HEK293 (cell line): ENCODE measurements at regions not wholly inside any gene's neighbourhood (a gene's known extent, or its start where the extent isn't known, plus 50 kb on each side); places are given as distances from the start of the nearest gene placed in this dataset.

ENCODE experiments used
- CTCF ChIA-PET: fragments of 350-600 bp; formaldehyde crosslinking; extraction: SDS; loops from one replicate; lab custom pipeline; 2021; ENCODE audit warnings: antibody characterized with exemption; lab: Yijun Ruan, JAX
- POLR2A ChIA-PET: fragments of 300-600 bp; formaldehyde crosslinking; extraction: SDS; loops from one replicate; lab custom pipeline; 2020; ENCODE audit warnings: antibody characterized with exemption, inconsistent platforms; lab: Yijun Ruan, JAX
- H3K27ac ChIP-seq: fragments of 200-500 bp; sonication (Bioruptor generic); 2 replicates; pipeline ENCODE4 v1.5.1; 2014; ENCODE audit warnings: low read depth, low read length, control low read depth, inconsistent platforms; ENCODE audit errors: extremely low read depth
- H3K36me3 ChIP-seq, 2 experiments: fragments of 200-500 bp in 1 of 2; sonication (Bioruptor generic) in 1 of 2; 1 replicate in 1 of 2; 2 replicates in 1 of 2; pipeline ENCODE4 v1.5.1; 2014 to 2017; ENCODE audit warnings: inconsistent platforms in 2 of 2, low read length in 2 of 2; ENCODE audit not compliant: control insufficient read depth in 2 of 2, insufficient read depth in 1 of 2
- H3K4me1 ChIP-seq: fragments of 200-500 bp; sonication (Bioruptor generic); 2 replicates; pipeline ENCODE4 v1.5.1; 2014; ENCODE audit warnings: mild to moderate bottlenecking, low read length, inconsistent platforms; ENCODE audit not compliant: control insufficient read depth, insufficient read depth
- H3K4me3 ChIP-seq: 2 replicates; pipeline ENCODE4 v1.5.1; 2011; ENCODE audit warnings: low read depth, mild to moderate bottlenecking, control low read depth, low read length, moderate library complexity
- H3K9me3 ChIP-seq: fragments of 200-500 bp; sonication (Bioruptor generic); 2 replicates; pipeline ENCODE4 v1.5.1; 2014; ENCODE audit warnings: low read depth, low read length, inconsistent platforms; ENCODE audit not compliant: control insufficient read depth, insufficient read depth
- GFI1B ChIP-seq: fragments of 450-650 bp; formaldehyde crosslinking; IDR thresholded peaks from 2 replicates; pipeline ENCODE4 v1.5.1; 2016; ENCODE audit warnings: missing biosample characterization, missing genetic modification characterization
- IKZF3 ChIP-seq: fragments of 450-650 bp; IDR thresholded peaks from 2 replicates; pipeline ENCODE4 v1.5.0; 2018; ENCODE audit warnings: missing biosample characterization, mild to moderate bottlenecking, missing genetic modification characterization, moderate library complexity
- KLF16 ChIP-seq: fragments of 450-650 bp; formaldehyde crosslinking; IDR thresholded peaks from 2 replicates; pipeline ENCODE4 v1.5.1; 2017; ENCODE audit warnings: missing biosample characterization, missing genetic modification characterization
- KLF8 ChIP-seq: fragments of 450-650 bp; formaldehyde crosslinking; IDR thresholded peaks from 2 replicates; pipeline ENCODE4 v1.5.1; 2016; ENCODE audit warnings: missing biosample characterization, missing genetic modification characterization
- PRDM1 ChIP-seq: fragments of 450-650 bp; formaldehyde crosslinking; IDR thresholded peaks from 2 replicates; pipeline ENCODE4; 2016; ENCODE audit warnings: missing biosample characterization, missing genetic modification characterization
- YY2 ChIP-seq: fragments of 450-650 bp; formaldehyde crosslinking; IDR thresholded peaks from 2 replicates; pipeline ENCODE4 v1.5.1; 2016; ENCODE audit warnings: missing biosample characterization, missing genetic modification characterization
- ZBTB8A ChIP-seq: fragments of 450-650 bp; formaldehyde crosslinking; IDR thresholded peaks from 2 replicates; pipeline ENCODE4 v1.5.1; 2016; ENCODE audit warnings: missing biosample characterization, missing genetic modification characterization
- ZFP3 ChIP-seq: fragments of 450-650 bp; formaldehyde crosslinking; IDR thresholded peaks from 2 replicates; pipeline ENCODE4 v1.5.1; 2016; ENCODE audit warnings: low read depth, missing biosample characterization, missing genetic modification characterization
- ZNF10 ChIP-seq: fragments of 450-650 bp; formaldehyde crosslinking; IDR thresholded peaks from 2 replicates; pipeline ENCODE4 v1.5.1; 2017; ENCODE audit warnings: missing biosample characterization, missing genetic modification characterization
- ZNF239 ChIP-seq: fragments of 450-650 bp; formaldehyde crosslinking; IDR thresholded peaks from 2 replicates; pipeline ENCODE4 v1.5.1; 2016; ENCODE audit warnings: missing biosample characterization, missing genetic modification characterization
- ZNF324 ChIP-seq: fragments of 450-650 bp; formaldehyde crosslinking; IDR thresholded peaks from 2 replicates; pipeline ENCODE4 v1.5.1; 2016; ENCODE audit warnings: missing biosample characterization, missing genetic modification characterization
- ZNF341 ChIP-seq: fragments of 450-650 bp; formaldehyde crosslinking; IDR thresholded peaks from 2 replicates; pipeline ENCODE4; 2016; ENCODE audit warnings: low read depth, missing biosample characterization, missing genetic modification characterization
- ZNF391 ChIP-seq: fragments of 450-650 bp; formaldehyde crosslinking; IDR thresholded peaks from 2 replicates; pipeline ENCODE4 v1.5.1; 2016; ENCODE audit warnings: low read depth, missing biosample characterization, missing genetic modification characterization, borderline replicate concordance
- ZNF555 ChIP-seq: fragments of 450-650 bp; formaldehyde crosslinking; conservative IDR thresholded peaks from 2 replicates; pipeline ENCODE4 v1.5.1; 2017; ENCODE audit warnings: missing biosample characterization, mild to moderate bottlenecking, missing genetic modification characterization, inconsistent platforms
- ZNF561 ChIP-seq: fragments of 450-650 bp; IDR thresholded peaks from 2 replicates; pipeline ENCODE4 v1.5.1; 2018; ENCODE audit warnings: missing biosample characterization, missing genetic modification characterization, borderline replicate concordance
- ZNF585B ChIP-seq: fragments of 450-650 bp; formaldehyde crosslinking; IDR thresholded peaks from 2 replicates; pipeline ENCODE4 v1.5.1; 2016; ENCODE audit warnings: missing biosample characterization, missing genetic modification characterization
- ZNF658 ChIP-seq: fragments of 450-650 bp; formaldehyde crosslinking; IDR thresholded peaks from 2 replicates; pipeline ENCODE4; 2016; ENCODE audit warnings: missing biosample characterization, missing genetic modification characterization
- TF ChIP-seq, protein P1 (sequence below): fragments of 450-650 bp; formaldehyde crosslinking; IDR thresholded peaks from 2 replicates; pipeline ENCODE4 v1.5.1; 2017; ENCODE audit warnings: missing biosample characterization, missing genetic modification characterization
- TF ChIP-seq, protein P2 (sequence below): fragments of 450-650 bp; formaldehyde crosslinking; IDR thresholded peaks from 2 replicates; pipeline ENCODE4 v1.5.1; 2016; ENCODE audit warnings: missing biosample characterization, missing genetic modification characterization
- TF ChIP-seq, protein P3 (sequence below): fragments of 450-650 bp; formaldehyde crosslinking; IDR thresholded peaks from 2 replicates; pipeline ENCODE4 v1.5.1; 2017; ENCODE audit warnings: missing biosample characterization, missing genetic modification characterization
- TF ChIP-seq, protein P4 (sequence below): fragments of 450-650 bp; formaldehyde crosslinking; IDR thresholded peaks from 2 replicates; pipeline ENCODE4 v1.5.1; 2016; ENCODE audit warnings: missing biosample characterization, missing genetic modification characterization, borderline replicate concordance

DNA sequence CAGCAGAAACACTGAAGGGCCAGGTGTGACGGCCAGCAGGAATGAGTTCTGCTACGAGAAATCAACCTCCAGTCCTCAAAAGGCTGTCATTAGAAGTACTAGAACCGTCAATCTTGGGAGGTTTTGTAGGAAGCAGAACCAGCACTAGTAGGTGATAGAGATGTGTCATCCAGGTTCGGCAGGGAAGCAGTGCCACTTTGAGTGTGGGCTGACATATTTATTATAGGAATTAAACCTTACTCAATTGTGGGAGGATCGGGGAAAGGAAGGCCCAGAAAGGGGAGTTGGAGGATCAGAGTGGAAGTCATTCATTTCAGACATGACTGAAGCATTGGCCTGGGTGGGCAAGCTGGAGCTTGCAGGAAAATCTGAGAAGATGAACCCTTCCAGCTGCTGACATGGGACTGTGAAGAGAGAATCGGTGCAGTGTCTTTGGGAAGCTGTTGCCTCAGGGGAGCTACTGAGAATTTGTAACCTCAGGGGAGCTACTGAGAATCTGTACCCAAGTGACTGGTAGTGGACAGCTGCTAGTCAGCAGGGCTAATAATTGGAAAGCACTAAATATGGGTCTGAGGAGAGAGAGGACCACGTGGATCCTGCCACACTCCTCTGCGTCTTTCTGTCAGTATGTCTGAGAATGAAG is 177.4 kb downstream of the SPRY1 start:
- ChIA-PET CTCF (interaction anchor here (4.0 kb wide), 1 partner anchor 9 kb away, joined by 19 read pairs; no protein-coding TSS in a partner anchor), POLR2A (no interaction called here)
- Histone ChIP-seq H3K9me3 (no peaks in the 10 kb centered on the region), H3K4me1 (no peaks in the 10 kb centered on the region), H3K27ac (no peak overlapping the region), H3K36me3 (no peaks in the 10 kb centered on the region), H3K4me3 (no peak overlapping the region)
- no peak for TF ChIP-seq KLF8
- no peak for TF ChIP-seq IKZF3
- TF ChIP-seq ZNF324 (tag by site-specific recombination), result no peak
- TF ChIP-seq ZNF239 (tag by site-specific recombination), result no peak
- TF ChIP-seq ZNF561 (tag by site-specific recombination), result no peak
- no peak for TF ChIP-seq ZBTB8A (tag by site-specific recombination)
- TF ChIP-seq ZNF658 (tag by site-specific recombination), result no peak
- TF ChIP-seq, protein P1, sequence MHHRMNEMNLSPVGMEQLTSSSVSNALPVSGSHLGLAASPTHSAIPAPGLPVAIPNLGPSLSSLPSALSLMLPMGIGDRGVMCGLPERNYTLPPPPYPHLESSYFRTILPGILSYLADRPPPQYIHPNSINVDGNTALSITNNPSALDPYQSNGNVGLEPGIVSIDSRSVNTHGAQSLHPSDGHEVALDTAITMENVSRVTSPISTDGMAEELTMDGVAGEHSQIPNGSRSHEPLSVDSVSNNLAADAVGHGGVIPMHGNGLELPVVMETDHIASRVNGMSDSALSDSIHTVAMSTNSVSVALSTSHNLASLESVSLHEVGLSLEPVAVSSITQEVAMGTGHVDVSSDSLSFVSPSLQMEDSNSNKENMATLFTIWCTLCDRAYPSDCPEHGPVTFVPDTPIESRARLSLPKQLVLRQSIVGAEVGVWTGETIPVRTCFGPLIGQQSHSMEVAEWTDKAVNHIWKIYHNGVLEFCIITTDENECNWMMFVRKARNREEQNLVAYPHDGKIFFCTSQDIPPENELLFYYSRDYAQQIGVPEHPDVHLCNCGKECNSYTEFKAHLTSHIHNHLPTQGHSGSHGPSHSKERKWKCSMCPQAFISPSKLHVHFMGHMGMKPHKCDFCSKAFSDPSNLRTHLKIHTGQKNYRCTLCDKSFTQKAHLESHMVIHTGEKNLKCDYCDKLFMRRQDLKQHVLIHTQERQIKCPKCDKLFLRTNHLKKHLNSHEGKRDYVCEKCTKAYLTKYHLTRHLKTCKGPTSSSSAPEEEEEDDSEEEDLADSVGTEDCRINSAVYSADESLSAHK (tag by site-specific recombination), result no peak
- TF ChIP-seq, all 188 proteins: peak for 0

DNA sequence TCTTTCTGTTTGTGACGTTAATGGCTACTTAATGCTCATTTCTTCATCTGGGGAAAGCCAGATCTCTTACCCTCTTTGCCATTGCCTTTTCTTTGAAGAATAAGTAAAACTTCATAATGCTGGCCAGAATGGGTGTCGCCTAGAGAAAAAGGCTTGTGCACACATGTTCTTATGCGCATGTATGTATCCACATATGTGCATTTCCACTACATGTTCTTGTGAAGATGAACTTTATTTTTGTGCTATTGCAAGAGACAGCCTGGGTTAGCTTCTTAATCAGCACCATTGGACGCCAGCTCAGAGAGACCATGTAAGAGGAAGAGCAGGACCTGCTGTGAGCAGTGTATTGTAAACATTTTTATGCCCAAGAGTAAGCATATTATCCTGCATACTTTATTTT is 178.7 kb downstream of the SPRY1 start:
- Histone ChIP-seq H3K4me1 (no peaks in the 10 kb centered on the region), H3K36me3 (no peaks in the 10 kb centered on the region), H3K27ac (no peak overlapping the region), H3K9me3 (no peaks in the 10 kb centered on the region), H3K4me3 (no peak overlapping the region)
- CTCF ChIA-PET, result interaction anchor here (4.0 kb wide), 1 partner anchor 11 kb away, joined by 19 read pairs; no protein-coding TSS in a partner anchor
- no peak for TF ChIP-seq GFI1B (tag by site-specific recombination)
- no peak for TF ChIP-seq ZNF391 (tag by site-specific recombination)
- TF ChIP-seq ZNF341 (tag by site-specific recombination), result no peak
- no peak for TF ChIP-seq ZFP3 (tag by site-specific recombination)
- TF ChIP-seq, protein P2, sequence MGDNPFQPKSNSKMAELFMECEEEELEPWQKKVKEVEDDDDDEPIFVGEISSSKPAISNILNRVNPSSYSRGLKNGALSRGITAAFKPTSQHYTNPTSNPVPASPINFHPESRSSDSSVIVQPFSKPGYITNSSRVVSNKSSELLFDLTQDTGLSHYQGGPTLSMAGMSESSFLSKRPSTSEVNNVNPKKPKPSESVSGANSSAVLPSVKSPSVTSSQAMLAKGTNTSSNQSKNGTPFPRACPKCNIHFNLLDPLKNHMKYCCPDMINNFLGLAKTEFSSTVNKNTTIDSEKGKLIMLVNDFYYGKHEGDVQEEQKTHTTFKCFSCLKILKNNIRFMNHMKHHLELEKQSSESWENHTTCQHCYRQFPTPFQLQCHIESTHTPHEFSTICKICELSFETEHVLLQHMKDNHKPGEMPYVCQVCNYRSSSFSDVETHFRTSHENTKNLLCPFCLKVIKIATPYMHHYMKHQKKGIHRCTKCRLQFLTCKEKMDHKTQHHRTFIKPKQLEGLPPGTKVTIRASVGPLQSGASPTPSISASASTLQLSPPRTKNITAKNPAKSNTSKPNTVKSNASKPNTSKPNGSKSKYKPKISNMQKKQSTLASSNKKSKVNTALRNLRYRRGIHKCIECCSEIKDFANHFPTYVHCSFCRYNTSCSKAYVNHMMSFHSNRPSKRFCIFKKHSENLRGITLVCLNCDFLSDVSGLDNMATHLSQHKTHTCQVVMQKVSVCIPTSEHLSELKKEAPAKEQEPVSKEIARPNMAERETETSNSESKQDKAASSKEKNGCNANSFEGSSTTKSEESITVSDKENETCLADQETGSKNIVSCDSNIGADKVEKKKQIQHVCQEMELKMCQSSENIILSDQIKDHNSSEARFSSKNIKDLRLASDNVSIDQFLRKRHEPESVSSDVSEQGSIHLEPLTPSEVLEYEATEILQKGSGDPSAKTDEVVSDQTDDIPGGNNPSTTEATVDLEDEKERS (tag by site-specific recombination), result no peak
- TF ChIP-seq, protein P3, sequence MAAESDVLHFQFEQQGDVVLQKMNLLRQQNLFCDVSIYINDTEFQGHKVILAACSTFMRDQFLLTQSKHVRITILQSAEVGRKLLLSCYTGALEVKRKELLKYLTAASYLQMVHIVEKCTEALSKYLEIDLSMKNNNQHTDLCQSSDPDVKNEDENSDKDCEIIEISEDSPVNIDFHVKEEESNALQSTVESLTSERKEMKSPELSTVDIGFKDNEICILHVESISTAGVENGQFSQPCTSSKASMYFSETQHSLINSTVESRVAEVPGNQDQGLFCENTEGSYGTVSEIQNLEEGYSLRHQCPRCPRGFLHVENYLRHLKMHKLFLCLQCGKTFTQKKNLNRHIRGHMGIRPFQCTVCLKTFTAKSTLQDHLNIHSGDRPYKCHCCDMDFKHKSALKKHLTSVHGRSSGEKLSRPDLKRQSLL (tag by site-specific recombination), result no peak
- TF ChIP-seq, protein P4, sequence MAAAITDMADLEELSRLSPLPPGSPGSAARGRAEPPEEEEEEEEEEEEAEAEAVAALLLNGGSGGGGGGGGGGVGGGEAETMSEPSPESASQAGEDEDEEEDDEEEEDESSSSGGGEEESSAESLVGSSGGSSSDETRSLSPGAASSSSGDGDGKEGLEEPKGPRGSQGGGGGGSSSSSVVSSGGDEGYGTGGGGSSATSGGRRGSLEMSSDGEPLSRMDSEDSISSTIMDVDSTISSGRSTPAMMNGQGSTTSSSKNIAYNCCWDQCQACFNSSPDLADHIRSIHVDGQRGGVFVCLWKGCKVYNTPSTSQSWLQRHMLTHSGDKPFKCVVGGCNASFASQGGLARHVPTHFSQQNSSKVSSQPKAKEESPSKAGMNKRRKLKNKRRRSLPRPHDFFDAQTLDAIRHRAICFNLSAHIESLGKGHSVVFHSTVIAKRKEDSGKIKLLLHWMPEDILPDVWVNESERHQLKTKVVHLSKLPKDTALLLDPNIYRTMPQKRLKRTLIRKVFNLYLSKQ (tag by site-specific recombination), result no peak
- no peak for TF ChIP-seq PRDM1 (tag by site-specific recombination)
- no peak for TF ChIP-seq KLF16 (tag by site-specific recombination)
- no peak for TF ChIP-seq ZNF555 (tag by site-specific recombination)
- TF ChIP-seq ZNF10, result no peak
- no peak for TF ChIP-seq YY2 (tag by site-specific recombination)
- TF ChIP-seq ZNF585B (tag by site-specific recombination), result no peak
- POLR2A ChIA-PET, result no interaction called here
